HCT116 (cell line): ENCODE measurements at regions not wholly inside any gene's neighbourhood (a gene's known extent, or its start where the extent isn't known, plus 50 kb on each side); places are given as distances from the start of the nearest gene placed in this dataset.

Experiments used
- ATAC-seq: fragments of 200-7000 bp; cut with Tn5 transposase; 2 replicates; pipeline ENCODE4 v1.9.1; 2020; ENCODE audit warnings: mild to moderate bottlenecking, moderate library complexity
- BruUV-seq: library from RNA; stranded (reverse); fragments of 400-500 nt; replicated peaks from 2 replicates; lab custom pipeline; 2021; lab: Mats Ljungman, UMichigan
- CTCF ChIA-PET: fragments of 300-600 bp; sonication (Branson Sonifier 250); formaldehyde crosslinking; loops from one replicate; lab custom pipeline; 2021; ENCODE audit warnings: antibody characterized with exemption; lab: Charles Lee
- POLR2A ChIA-PET: fragments of 300-600, 350-600 bp; sonication (Branson Sonifier 250); formaldehyde crosslinking; loops from one replicate; lab custom pipeline; 2021; ENCODE audit warnings: antibody characterized with exemption; lab: Charles Lee
- RAD21 ChIA-PET, 2 experiments: fragments of 300-600 bp; sonication (Branson Sonifier 250); formaldehyde crosslinking; loops; one replicate each; lab custom pipeline; 2023; ENCODE audit warnings: low total read pairs in 2 of 2; ENCODE audit not compliant: uncharacterized antibody in 2 of 2, unreplicated experiment in 2 of 2, low non-redundant PET in 1 of 2; lab: Charles Lee
- DNase-seq: peaks from one replicate; pipeline ENCODE4 v3.0.0-alpha.2; 2010; ENCODE audit warnings: low read depth, low spot score
- H2AFZ ChIP-seq: fragments of 200-600 bp; shearing (Covaris generic), sonication (generic); 2 replicates; pipeline ENCODE4 v1.6.1; 2017; ENCODE audit warnings: low read depth, mixed run types, mixed read lengths, antibody characterized with exemption, low read length; ENCODE audit not compliant: poor library complexity, severe bottlenecking
- H3K27ac ChIP-seq: 2 replicates; pipeline ENCODE4 v1.5.1; 2012; ENCODE audit warnings: low read depth, low read length
- H3K27me3 ChIP-seq: fragments of 200-600 bp; sonication (generic); 2 replicates; pipeline ENCODE4 v1.6.1; 2016; ENCODE audit warnings: mixed run types, low read length, mixed read lengths; ENCODE audit not compliant: insufficient read depth
- H3K36me3 ChIP-seq, 2 experiments: fragments of 200-500 bp in 1 of 2; fragments of 200-600 bp in 1 of 2; sonication (Bioruptor generic) in 1 of 2; sonication (generic) in 1 of 2; 2 replicates each; pipeline versions ENCODE4 v1.5.1 to v1.6.1; 2014 to 2016; ENCODE audit warnings: low read length in 2 of 2, inconsistent platforms in 1 of 2, mixed read lengths in 1 of 2, mixed run types in 1 of 2; ENCODE audit not compliant: insufficient read depth in 2 of 2, control insufficient read depth in 1 of 2
- H3K4me1 ChIP-seq, 2 experiments: fragments of 200-600 bp in 1 of 2; sonication (generic) in 1 of 2; 2 replicates each; pipeline versions ENCODE4 v1.5.1 to v1.6.1; 2012 to 2017; ENCODE audit warnings: low read length in 2 of 2, inconsistent platforms in 1 of 2, mild to moderate bottlenecking in 1 of 2, mixed read lengths in 1 of 2, mixed run types in 1 of 2, moderate library complexity in 1 of 2; ENCODE audit not compliant: insufficient read depth in 2 of 2, control insufficient read depth in 1 of 2
- H3K4me2 ChIP-seq: fragments of 200-600 bp; sonication (generic); 2 replicates; pipeline ENCODE4 v1.6.1; 2017; ENCODE audit warnings: mixed run types, low read length, mixed read lengths
- H3K4me3 ChIP-seq, 2 experiments: fragments of 200-600 bp in 1 of 2; sonication (generic) in 1 of 2; replicated peaks in 1 of 2; 2 replicates each; pipeline ENCODE4 v1.5.1; 2011 to 2016; ENCODE audit warnings: low read length in 2 of 2, control low read depth in 1 of 2, low read depth in 1 of 2, mild to moderate bottlenecking in 1 of 2, mixed read lengths in 1 of 2, mixed run types in 1 of 2
- H3K79me2 ChIP-seq: fragments of 200-600 bp; sonication (generic); 2 replicates; pipeline ENCODE4 v1.6.1; 2017; ENCODE audit warnings: mild to moderate bottlenecking, mixed run types, low read length, moderate library complexity, mixed read lengths; ENCODE audit not compliant: insufficient read depth
- H3K9ac ChIP-seq: fragments of 200-600 bp; sonication (generic); 2 replicates; pipeline ENCODE4 v1.6.1; 2016; ENCODE audit warnings: low read length, mixed read lengths
- H3K9me2 ChIP-seq: fragments of 200-600 bp; sonication (generic), shearing (Covaris generic); 2 replicates; pipeline ENCODE4 v1.6.1; 2017; ENCODE audit warnings: mixed run types, mild to moderate bottlenecking, moderate library complexity; ENCODE audit not compliant: insufficient read depth
- H3K9me3 ChIP-seq, 2 experiments: fragments of 200-500 bp in 1 of 2; fragments of 200-600 bp in 1 of 2; sonication (Bioruptor generic) in 1 of 2; sonication (generic) in 1 of 2; 2 replicates each; pipeline ENCODE4 v1.6.1; 2014 to 2017; ENCODE audit warnings: low read length in 2 of 2, mixed read lengths in 2 of 2, inconsistent platforms in 1 of 2, low read depth in 1 of 2, mild to moderate bottlenecking in 1 of 2, mixed run types in 1 of 2, moderate library complexity in 1 of 2; ENCODE audit not compliant: control insufficient read depth in 1 of 2, insufficient read depth in 1 of 2
- H4K20me1 ChIP-seq: fragments of 200-600 bp; sonication (generic), shearing (Covaris generic); 2 replicates; pipeline ENCODE4 v1.6.1; 2017; ENCODE audit warnings: mixed run types, mild to moderate bottlenecking, moderate library complexity; ENCODE audit not compliant: insufficient read depth
- ATF3 ChIP-seq: IDR thresholded peaks from 2 replicates; pipeline ENCODE4 v1.6.1; 2012
- CEBPB ChIP-seq: IDR thresholded peaks from 2 replicates; pipeline ENCODE4 v1.6.1; 2012; ENCODE audit warnings: low read depth
- EGR1 ChIP-seq: IDR thresholded peaks from 2 replicates; pipeline ENCODE4 v1.6.1; 2012; ENCODE audit warnings: low read depth
- ELF1 ChIP-seq: IDR thresholded peaks from 2 replicates; pipeline ENCODE4 v1.6.1; 2012; ENCODE audit warnings: low read depth, borderline replicate concordance
- EZH2 ChIP-seq: fragments of 200-600 bp; sonication (generic); IDR thresholded peaks from 2 replicates; pipeline ENCODE4 v1.6.1; 2017; ENCODE audit warnings: antibody characterized with exemption, mixed run types
- EZH2phosphoT487 ChIP-seq: fragments of 200-600 bp; IDR thresholded peaks from 2 replicates; pipeline ENCODE4 v1.6.1; 2018; ENCODE audit warnings: antibody characterized with exemption, borderline replicate concordance
- JUND ChIP-seq: IDR thresholded peaks from 2 replicates; pipeline ENCODE4 v1.6.1; 2012
- POLR2A ChIP-seq: IDR thresholded peaks from 2 replicates; pipeline ENCODE4 v1.7.0; 2011; ENCODE audit warnings: borderline replicate concordance; ENCODE audit not compliant: insufficient read depth, insufficient read length; ENCODE audit errors: extremely low read depth
- RAD21 ChIP-seq: IDR thresholded peaks from 2 replicates; pipeline ENCODE4 v1.6.1; 2012; ENCODE audit warnings: low read depth, mild to moderate bottlenecking
- REST ChIP-seq: IDR thresholded peaks from 2 replicates; pipeline ENCODE4 v1.6.1; 2012; ENCODE audit warnings: low read depth
- SP1 ChIP-seq: IDR thresholded peaks from 2 replicates; pipeline ENCODE4 v1.6.1; 2012; ENCODE audit warnings: low read depth
- SRF ChIP-seq: IDR thresholded peaks from 2 replicates; pipeline ENCODE4 v1.6.1; 2012; ENCODE audit warnings: low read depth
- TCF7L2 ChIP-seq: IDR thresholded peaks from 2 replicates; pipeline ENCODE4 v1.7.0; 2011; ENCODE audit warnings: borderline replicate concordance, inconsistent platforms; ENCODE audit not compliant: insufficient read depth, insufficient read length; ENCODE audit errors: extremely low read depth
- YY1 ChIP-seq: IDR thresholded peaks from 2 replicates; pipeline ENCODE4 v1.6.1; 2011; ENCODE audit warnings: low read length, low read depth, moderate library complexity, mild to moderate bottlenecking; ENCODE audit not compliant: insufficient replicate concordance; ENCODE audit errors: extremely low read depth
- ZFX ChIP-seq: fragments of 450-650 bp; IDR thresholded peaks from 2 replicates; pipeline ENCODE4 v1.6.1; 2017
- ZNF274 ChIP-seq: fragments of 200-500 bp; sonication (Bioruptor generic); IDR thresholded peaks from 2 replicates; pipeline ENCODE4 v1.6.1; 2014; ENCODE audit warnings: mild to moderate bottlenecking, low read depth, low read length, inconsistent platforms
- intact Hi-C: fragments of 100-400 bp; cut with micrococcal nuclease; formaldehyde crosslinking; loops from 2 replicates; pipeline ENCODE4 v1.10.0; 2022
- TF ChIP-seq, protein P1 (sequence below), 3 experiments: fragments of 200-600 bp in 1 of 3; sonication (generic) in 1 of 3; IDR thresholded peaks in 2 of 3; conservative IDR thresholded peaks in 1 of 3; 2 replicates each; pipeline ENCODE4 v1.5.1; 2012 to 2017; ENCODE audit warnings: low read depth in 2 of 3, low read length in 2 of 3, antibody characterized with exemption in 1 of 3, borderline replicate concordance in 1 of 3, control low read depth in 1 of 3, mild to moderate bottlenecking in 1 of 3, mixed read lengths in 1 of 3, mixed run types in 1 of 3, moderate library complexity in 1 of 3; ENCODE audit not compliant: insufficient read depth in 1 of 3
- TF ChIP-seq, protein P2 (sequence below): IDR thresholded peaks from 2 replicates; pipeline ENCODE4 v1.6.1; 2011; ENCODE audit warnings: mild to moderate bottlenecking, low read length, moderate library complexity; ENCODE audit not compliant: insufficient replicate concordance; ENCODE audit errors: extremely low read depth

- DNase-seq: no peak
- POLR2A ChIA-PET: no interaction called here
- intact Hi-C loops: no loop called here
- Histone ChIP-seq H3K4me3 (no peak overlapping the region), H3K9me2 (no peaks in the 10 kb centered on the region), H3K36me3 (no peaks in the 10 kb centered on the region), H3K4me2 (no peak overlapping the region), H3K79me2 (no peaks in the 10 kb centered on the region), H3K9me3 (no peaks in the 10 kb centered on the region), H3K9ac (no peak overlapping the region), H2AFZ (no peak overlapping the region), H3K27me3 (no peaks in the 10 kb centered on the region), H4K20me1 (no peaks in the 10 kb centered on the region), H3K27ac (no peak overlapping the region), H3K4me1 (no peaks in the 10 kb centered on the region)
- ATAC-seq: no peak
- TF ChIP-seq TCF7L2 (no peak), ZFX (no peak), CEBPB (no peak), ZNF274 (no peak), RAD21 (no peak), SP1 (no peak), ELF1 (no peak), REST (no peak), EZH2 (no peak), POLR2A (no peak), JUND (no peak), YY1 (no peak), EZH2phosphoT487 (no peak), ATF3 (no peak), SRF (no peak), EGR1 (no peak)
- TF ChIP-seq, protein P1, sequence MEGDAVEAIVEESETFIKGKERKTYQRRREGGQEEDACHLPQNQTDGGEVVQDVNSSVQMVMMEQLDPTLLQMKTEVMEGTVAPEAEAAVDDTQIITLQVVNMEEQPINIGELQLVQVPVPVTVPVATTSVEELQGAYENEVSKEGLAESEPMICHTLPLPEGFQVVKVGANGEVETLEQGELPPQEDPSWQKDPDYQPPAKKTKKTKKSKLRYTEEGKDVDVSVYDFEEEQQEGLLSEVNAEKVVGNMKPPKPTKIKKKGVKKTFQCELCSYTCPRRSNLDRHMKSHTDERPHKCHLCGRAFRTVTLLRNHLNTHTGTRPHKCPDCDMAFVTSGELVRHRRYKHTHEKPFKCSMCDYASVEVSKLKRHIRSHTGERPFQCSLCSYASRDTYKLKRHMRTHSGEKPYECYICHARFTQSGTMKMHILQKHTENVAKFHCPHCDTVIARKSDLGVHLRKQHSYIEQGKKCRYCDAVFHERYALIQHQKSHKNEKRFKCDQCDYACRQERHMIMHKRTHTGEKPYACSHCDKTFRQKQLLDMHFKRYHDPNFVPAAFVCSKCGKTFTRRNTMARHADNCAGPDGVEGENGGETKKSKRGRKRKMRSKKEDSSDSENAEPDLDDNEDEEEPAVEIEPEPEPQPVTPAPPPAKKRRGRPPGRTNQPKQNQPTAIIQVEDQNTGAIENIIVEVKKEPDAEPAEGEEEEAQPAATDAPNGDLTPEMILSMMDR (IDR thresholded peaks at IDR 0.05 in 2 of 3, conservative IDR thresholded peaks at IDR 0.05 in 1 of 3; ENCODE audit: borderline replicate concordance in 1 of 3, insufficient read depth in 1 of 3, low read depth in 2 of 3, low read length in 2 of 3): no peak
- TF ChIP-seq, protein P2, sequence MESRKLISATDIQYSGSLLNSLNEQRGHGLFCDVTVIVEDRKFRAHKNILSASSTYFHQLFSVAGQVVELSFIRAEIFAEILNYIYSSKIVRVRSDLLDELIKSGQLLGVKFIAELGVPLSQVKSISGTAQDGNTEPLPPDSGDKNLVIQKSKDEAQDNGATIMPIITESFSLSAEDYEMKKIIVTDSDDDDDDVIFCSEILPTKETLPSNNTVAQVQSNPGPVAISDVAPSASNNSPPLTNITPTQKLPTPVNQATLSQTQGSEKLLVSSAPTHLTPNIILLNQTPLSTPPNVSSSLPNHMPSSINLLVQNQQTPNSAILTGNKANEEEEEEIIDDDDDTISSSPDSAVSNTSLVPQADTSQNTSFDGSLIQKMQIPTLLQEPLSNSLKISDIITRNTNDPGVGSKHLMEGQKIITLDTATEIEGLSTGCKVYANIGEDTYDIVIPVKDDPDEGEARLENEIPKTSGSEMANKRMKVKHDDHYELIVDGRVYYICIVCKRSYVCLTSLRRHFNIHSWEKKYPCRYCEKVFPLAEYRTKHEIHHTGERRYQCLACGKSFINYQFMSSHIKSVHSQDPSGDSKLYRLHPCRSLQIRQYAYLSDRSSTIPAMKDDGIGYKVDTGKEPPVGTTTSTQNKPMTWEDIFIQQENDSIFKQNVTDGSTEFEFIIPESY: no peak
- CTCF ChIA-PET: no interaction called here
- BruUV-seq: no TSS peak
- RAD21 ChIA-PET: no interaction called here
Observed at GRCh38 chr3:137669519-137670060, 94.5 kb upstream of the SOX14 start.
